Fibroblast of skin of right quadriceps (primary cell): ENCODE measurements at regions not wholly inside any gene's neighbourhood (a gene's known extent, or its start where the extent isn't known, plus 50 kb on each side); places are given as distances from the start of the nearest gene placed in this dataset.

ENCODE experiments used
- DNase-seq: peaks from one replicate; pipeline ENCODE4 v3.0.0-alpha.2; 2013

DNA sequence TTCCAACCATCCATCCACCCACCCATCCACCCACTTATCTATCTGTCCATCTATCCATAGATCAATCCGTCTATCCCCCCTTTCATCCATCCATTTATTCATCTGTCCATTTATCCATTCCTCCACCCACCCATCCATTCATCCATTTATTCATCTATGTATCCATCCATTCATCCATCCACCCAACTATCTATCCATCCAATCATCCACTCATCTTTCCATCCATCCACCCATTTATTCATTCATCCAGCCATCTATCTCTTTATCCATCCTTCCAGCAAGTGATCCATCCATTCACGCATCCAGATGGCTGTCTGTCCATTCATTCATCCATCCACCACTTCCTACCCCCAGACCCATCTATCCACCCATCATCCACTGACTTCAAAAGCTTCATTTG, 84.0 kb upstream of the CD99 start:
- DNase-seq = no peak

DNA sequence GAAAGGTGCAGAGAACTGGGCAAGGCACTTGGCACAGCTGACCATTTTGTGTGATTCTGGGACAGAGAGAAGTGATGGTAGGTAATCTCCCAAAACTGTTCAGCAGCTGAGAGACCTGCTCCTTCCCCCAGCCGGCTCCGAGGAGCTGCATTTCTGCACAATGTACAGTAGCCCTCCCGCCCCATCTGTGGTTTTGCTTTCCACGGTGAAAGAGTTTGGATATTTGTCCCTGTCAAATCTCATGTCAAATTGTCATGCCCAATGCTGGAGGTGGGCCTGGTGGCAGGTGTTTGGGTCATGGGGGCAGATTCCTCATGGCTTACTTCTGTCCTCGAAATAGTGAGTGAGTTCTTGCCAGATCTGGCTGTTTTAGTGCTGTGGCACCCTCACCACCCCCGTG, 90.5 kb upstream of the CD99 start:
- no peak for DNase-seq

DNA sequence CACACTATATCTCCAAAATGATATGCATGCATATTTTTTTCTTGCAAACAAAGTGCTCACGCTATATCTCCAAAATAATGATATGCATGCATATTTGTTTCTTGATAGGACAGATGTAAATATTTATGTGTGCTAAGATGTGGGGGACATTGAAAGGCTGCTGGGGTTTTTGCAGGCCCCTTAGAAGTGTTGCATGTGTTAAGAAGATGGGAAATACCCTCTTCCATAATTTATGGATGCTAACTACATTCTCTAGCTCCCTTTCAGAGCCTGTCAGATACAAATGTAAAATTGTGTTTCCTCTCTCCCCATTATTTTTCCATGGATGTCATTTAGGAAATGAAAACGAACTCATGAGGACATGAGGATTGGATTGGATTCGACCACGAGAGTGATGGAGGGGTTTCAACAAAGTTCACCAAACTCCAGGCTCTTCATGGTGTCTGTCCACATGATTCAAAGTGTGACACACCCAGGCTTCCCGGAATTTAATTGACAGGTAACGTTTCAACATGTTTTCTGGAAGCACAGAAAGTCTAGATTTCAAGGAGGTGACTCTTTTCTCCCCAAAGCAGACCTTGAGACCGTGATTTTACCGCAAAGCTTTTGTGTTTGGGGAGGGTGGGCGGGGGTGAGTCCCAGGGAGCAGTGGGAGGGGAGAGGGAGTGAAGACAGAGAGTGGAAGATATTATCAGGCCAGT, 94.4 kb upstream of the CD99 start:
- DNase-seq = no peak

DNA sequence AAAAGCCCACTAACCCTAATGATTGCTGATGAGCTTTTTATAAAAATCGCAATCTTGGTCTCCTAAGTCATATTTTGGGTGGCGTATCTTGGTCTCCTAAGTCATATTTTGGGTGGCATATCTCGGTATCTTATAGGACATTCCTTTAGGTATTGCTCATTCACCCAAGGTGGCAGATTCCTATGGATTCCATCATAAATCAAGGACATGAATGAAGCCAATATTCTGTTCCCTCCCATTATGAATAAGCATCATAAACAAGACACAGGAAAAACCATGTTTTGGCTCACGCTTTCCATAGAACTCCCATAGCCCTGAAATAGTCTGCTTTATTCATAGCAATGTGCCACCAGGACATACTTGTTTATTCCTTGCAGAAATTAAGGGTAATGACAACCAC, 95.0 kb upstream of the CD99 start:
- DNase-seq = no peak

DNA sequence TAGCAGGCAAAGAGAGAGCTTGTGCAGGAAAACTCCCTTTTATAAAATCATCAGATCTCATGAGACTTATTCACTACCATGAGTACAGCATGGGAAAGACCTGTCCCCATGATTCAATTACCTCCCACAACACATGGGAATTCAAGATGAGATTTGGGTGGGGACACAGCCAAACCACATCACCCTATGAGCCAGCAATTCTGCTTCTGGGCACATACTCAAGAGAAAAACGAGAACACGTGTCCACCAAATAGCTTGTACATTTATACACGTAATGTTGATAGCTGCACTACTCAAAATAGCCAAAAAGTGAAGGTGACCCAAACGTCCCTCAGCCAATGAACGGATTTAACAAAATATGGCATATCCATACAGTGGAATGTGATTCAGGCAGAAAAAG, 94.5 kb upstream of the DHRSX start:
- peak; percentile 47 for DNase-seq

DNA sequence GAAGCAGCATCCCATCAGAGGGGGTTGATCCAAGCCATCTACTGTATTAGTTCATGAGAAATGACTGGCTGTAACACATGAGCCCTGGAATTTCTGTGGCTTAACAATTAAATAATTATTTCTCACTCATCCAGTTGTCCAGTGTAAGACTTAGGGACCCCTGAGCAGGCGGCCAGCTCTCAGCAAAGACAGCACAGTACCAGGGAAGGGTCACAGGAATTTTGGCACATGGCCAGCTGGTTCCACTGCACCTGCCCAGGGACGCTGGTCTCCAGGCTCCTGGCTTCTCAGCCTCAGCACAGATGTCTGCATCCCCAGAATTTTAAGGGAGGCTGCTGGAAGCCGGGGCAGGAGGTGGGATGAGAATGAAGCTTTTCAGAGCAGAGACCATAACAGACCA, 93.7 kb upstream of the DHRSX start:
- DNase-seq = no peak

DNA sequence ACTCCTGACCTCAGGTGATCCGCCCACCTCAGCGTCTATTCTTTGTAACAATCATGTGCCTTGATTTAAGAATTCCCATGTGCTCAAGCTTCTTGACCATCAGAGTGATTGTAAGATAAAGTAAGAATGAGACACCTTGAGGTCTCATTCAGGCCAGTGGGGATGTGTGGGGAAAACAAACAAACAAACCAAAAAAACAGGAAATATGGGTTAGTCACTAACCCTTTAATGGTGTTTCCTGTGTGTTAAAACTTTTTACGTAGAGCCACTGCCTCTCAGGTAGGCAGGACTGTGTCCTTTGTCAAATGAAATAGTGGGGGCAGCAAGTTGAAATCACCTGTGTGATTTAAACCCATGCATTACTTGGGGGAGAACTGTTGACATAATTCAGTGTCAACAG, 91.5 kb upstream of the DHRSX start:
- no peak for DNase-seq

DNA sequence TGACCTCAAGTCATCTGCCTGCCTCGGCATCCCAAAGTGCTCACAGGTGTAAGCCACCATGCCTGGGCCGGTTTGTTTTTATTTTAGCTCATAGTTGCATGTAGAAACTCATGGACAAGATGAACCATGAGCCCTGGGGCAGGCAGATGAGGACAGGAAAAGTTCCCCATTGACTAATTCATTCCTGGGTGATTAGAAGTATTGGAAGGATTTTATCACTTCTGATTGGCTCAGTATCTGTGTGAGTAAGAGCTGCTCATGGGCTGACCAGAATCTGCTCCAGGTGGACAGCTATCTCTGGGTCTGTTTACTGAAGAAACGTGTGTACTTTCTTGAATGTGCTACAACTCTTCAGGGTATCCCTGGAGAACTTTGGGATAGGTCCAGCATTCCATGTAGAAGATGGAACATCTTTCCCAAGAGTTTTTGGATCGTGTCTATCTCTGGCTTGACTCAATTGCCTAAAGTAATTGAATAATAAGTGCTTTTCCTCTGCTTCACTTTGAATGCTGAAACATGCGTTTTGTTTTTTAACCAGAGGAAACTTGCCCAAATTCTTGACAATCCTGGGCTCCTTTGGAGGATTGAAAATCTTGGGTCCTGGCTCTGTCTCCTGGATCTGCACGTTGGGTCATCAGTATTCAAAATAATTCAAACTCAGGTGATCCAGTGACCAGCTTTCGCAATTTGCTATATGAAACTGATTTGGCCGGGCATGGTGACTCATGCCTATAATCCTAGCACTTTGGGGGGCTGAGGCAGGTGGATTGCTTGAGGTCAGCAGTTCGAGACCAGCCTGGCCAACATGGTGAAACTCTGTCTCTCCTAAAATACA, 88.6 kb upstream of the DHRSX start:
- DNase-seq = peak; percentile 6

DNA sequence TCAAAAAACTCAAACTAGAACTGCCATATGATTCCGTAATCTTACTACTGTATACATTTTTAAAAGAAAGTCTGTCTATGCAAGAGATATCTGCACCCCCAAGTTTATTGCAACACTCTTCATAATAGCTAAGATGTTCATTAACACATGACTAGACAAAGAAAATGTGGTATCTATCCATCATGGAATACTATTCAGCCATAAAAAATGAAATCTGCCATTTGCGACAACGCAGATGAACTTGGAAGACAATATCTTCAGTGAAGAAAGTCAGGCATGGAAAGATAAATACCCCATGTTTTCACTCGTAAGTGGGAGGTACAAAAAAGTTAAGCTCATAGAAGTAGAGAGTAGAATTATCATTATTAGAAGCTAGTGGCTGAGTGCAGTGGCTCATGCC, 87.3 kb upstream of the DHRSX start:
- no peak for DNase-seq

DNA sequence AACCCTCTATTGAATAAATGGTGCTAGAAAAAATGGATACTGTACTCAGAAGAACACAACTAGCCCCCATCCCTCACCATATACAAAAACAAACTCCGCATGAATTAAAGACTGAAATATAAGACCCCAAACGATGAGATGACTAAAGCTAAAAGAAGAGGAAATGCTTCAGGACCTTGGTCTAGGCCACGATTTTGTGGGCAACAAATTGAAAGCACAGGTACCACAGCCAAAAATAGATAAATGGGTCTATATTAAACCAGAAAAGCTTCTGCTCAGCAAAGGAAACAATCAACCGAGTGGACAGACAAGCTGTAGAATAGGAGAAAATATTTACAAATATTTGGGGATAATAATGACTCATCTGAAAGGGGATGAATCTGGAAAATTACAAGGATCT, 86.4 kb upstream of the DHRSX start:
- no peak for DNase-seq

DNA sequence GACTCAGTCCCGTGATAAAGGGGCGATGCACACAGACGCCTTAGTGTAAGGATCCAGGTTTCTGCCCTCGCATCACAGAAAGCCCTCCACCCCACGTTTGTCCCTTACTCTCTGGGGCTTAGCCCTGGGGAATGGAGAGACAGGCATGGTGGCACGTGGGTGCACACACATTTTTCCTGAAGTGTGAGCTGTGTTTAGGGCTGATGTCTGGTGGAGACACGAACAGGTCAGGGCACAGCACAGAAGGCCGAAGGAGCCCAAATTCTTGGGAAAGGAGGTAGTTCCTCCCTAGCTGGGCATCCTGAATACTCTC, 84.3 kb upstream of the DHRSX start:
- no peak for DNase-seq

DNA sequence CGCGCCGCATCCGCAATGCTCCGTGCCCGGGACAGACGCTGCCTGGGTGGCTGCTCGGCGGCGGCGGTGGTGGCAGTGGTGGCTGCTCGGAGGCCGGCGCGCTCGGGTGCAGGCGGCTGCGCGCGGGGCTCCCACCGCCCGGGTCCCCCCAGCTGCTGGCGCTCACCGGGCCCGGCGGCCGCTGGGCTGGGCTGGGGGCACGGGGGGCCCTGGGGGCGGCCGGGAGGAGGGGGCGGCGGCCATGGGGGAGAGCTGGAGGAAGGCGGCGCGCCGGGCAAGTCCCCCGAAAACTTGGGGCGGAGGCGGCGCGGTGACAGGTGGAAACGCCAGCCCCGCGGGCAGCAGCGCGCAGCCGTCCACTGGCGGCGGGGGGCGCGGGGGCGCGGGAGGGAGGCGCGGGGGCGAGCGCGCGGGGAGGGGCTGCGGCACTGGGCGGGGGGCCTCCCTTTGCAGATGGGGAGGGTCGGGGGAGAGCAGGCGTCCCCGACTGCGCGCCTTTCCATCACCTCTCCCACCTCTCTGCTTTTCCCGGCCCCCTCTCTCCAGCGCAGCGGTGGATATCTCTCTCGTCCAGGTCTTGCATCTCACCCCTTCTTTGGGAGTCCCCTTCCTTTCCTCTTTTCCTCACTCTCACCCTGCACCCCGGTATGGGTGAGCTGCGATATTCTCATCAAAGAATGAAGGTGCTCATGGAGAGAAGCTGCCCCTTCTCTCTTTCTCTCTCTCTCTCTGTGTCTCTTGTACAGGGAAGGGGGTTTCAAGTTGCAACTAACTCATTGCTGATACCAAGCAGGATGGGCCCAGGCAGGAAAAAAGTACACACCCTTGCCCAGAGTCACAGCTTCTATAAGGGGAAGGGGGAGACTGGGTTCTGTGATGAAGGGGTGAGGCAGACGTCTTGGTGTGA, 83.7 kb upstream of the DHRSX start:
- DNase-seq = no peak

DNA sequence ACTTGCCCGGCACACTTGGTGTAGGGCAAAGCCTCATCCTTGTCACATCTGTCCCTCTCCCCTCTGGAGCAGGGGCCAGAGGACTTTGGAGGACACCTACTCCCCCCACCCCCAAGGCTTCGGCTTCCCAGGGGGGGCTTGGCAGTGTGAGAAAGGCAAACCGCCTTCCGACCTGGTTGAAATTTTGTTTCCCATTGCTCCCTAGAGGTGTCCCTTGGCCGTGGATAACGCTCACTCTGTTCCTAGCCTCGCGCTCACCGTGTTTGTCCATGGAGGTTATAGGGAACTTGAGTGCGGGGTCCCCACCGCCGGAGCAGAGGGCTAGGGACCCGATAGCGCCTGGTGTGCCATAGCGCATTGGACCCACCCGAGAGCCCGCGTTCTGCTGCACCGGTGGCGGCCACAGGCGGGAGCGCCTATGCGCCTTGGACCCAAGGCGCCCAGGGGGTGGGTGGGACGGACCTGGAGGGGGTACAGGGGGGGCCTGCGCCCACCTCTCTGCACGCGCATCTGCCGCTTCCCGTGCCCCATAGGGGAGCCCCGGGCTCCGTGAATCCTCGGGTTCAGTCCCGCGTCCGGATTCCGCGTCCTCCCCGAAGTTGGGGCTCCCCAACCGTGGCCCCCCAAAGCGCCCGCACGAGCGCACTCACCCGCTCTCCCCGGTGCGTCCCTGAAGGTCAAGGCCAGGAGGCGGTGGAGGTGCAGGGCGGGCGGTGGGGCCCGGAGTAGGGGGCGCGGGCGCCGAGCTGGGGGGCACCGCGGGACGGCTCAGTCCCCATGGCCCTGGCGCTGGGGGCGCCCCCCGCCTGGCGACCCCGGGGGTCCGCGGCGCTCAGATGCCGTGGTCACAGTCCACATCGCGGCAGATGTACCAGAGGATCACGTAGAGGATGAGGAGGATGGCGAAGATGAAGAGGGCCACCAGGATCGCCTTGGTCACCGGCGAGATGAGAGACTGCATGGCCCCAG, 82.7 kb upstream of the DHRSX start:
- no peak for DNase-seq

DNA sequence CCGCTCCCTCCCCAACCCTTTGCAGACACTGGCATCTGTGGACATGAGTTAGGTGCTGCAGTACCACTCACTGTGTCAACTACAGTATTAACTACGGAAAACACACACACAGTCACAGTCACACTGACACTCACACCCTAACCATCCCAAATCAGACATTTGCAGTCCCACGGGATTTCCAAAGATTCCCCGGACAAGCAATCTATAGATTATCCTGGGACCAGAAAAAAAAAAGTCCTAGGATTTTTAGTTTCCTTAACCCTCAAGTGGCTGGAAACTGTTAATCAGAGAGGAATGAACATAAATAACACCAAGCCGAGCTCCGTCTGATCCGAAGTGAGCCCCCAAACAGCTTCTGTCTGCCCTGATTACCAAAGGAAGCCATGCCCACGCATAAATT, 81.9 kb upstream of the DHRSX start:
- DNase-seq = no peak

DNA sequence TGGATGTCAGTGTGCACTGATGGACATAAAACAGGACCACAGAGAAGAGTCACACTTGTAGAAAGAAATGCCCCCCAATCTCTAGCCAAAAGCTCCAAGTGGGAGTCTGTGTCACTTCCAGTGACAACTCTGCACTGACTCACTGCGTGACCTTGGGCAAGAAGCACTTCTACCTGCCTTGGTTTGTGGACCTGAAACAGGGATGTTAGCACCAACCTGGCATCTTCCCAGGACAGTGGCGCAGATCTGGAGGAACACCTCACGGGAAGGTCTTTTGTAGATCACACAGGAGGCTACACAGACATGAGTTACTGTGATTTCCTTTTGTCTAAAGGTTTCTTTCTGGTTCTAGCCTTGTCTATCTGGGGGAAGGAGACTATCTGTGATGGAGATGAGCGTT, 80.5 kb upstream of the DHRSX start:
- DNase-seq = no peak

DNA sequence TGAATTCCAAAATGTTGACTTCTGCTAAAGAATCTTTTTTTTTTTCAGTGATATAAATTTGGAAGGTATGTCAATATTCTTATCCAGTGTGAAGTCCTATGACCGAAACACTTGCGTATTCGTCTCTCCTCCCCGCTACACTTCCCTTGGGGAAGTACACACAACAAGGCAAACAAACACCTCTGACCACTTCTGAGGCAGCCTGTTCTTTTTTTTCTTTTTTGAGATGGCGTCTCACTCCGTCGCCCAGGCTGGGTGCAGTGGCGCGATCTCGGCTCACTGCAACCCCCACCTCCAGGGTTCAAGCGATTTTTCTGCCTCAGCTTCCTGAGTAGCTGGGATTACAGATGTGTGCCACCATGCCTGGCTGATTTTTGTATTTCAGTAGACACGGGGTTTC, 78.1 kb upstream of the DHRSX start:
- DNase-seq = no peak

DNA sequence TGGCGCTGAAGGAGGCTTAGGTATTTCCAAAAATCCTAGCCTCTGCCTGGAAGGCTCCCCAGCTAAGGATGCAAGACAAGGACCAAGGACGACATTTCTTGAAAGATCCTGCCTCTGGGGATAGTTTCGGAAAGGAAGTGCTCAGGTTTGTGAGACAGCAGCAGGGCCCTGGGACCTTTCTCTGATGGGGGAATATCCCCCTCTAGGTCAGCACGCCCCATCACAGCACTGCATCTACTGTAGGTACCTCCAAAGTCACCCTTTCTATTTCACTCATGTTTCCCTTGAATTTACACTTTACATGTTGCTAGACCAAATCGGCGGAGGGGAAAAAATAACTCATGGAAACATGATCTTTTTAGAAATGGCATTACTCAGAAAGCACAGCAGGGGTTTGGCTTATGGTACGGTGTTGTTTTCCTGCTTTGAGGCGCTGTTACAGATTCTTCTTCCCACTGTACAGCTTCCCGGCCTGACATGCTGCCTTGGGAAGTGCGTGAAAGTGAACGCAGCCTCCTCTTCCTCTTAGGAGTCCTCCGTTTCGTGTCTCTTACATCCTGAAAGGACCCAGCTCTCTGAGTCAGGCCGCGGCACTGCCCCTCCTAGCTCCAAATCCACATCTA, 77.2 kb upstream of the DHRSX start:
- DNase-seq = peak; percentile 61

DNA sequence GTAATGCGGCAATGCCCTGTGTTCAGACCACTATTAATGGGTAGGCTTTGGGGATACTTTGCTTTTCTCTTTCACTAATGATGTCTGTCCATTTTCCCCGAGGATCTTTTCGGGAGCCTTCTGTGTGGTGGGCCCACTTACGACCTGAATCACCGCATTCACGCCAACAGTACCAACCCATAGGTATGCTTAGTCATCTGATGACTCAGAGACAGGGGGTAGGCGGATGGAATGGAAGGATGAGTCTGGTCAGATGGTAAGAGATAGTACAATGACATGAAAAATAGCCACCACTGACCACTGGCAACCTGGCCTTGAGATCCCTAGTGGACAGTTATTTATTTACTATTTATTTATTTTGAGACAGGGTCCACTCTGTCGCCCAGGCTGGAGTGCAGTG, 76.0 kb upstream of the DHRSX start:
- DNase-seq = peak; percentile 13

DNA sequence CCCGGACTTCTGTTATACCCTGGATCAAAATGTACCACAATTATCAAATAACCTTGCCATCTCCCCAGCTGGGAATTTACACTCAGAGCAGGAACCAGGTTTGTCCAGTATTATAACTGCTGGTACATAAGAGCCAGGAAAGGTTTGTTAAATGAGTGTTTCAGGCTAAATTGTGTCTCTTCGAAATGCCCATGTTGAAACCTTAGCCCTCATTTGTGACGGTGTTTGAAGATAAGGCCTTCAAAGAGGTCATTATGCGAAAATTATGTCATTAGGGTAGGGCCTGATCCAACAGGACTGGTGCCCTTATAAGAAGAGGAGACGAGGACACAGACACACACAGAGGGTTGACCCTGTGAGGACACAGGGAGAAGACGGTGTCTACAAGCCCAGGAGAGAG, 73.5 kb upstream of the DHRSX start:
- DNase-seq = no peak

DNA sequence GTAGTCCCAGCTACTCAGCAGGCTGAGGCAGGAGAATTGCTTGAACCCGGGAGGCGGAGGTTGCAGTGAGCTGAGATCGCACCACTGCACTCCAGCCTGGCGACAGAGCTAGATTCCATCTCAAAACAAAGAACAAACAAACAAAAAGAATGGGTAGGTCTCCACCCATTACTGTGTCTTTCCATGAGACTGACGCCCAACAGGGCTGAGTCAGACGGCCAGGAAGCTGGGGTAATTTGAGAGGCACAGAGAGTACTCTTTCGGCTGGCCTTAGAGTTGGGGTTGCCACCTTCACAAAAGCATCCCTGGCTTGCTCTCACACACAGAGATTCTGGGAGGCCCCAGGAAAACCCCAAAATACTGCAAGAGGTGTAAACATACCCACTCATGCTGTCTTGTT, 72.0 kb upstream of the DHRSX start:
- no peak for DNase-seq

DNA sequence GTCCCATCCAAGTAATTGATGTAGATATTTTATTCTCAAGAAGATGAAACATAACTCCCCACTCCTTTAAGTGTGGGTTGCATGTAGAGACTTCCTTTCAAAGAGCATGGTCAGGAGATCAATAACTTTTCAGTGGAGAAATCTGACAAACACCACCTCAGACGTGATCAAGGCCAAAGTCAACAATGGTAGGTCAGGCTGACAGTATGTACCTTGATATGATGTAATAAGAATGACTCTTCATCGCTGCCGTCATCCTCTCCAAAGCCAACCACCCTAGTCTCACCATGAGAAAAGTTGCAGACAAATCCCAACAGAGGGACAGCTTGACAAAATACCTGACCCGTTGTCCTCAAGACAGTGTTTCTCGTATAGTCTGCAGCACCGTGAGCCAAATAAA, 67.3 kb upstream of the DHRSX start:
- no peak for DNase-seq

DNA sequence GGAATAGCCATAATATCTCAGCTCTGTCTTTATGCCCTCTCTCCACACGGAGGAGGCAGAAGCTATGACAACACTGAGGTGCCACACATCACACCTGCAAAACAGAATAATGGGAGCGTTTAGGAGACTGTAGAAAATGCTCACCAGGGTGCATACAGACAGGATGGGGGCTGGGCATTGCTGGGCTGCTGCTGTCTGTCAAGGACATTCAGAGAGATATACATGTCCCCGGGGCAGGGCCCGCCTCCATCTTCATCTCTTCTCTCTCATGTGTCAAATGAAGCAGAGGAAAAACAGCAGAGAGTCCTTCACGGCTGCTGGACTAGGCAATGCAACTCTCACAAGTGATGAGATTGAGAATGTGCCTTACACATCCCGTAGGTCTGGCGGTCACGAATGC, 65.3 kb upstream of the DHRSX start:
- no peak for DNase-seq
